NB4 (cell line): ENCODE measurements at regions not wholly inside any gene's neighbourhood (a gene's known extent, or its start where the extent isn't known, plus 50 kb on each side); places are given as distances from the start of the nearest gene placed in this dataset.
"Not testable (repeated sequence)": the region's sequence is repeated elsewhere in the genome, so short reads cannot be mapped to it uniquely, and the experiment has no call there.

Source experiments
- CTCF ChIP-seq: IDR thresholded peaks from one replicate; pipeline ENCODE4 v1.5.1; 2012; ENCODE audit warnings: low read depth, low read length
- MYC ChIP-seq: IDR thresholded peaks from 2 replicates; pipeline ENCODE4 v1.6.1; 2011; ENCODE audit warnings: low read depth, low read length
- POLR2A ChIP-seq: IDR thresholded peaks from 2 replicates; pipeline ENCODE4 v1.6.1; 2011; ENCODE audit warnings: mild to moderate bottlenecking; ENCODE audit not compliant: insufficient read length; ENCODE audit errors: extremely low read depth

DNA sequence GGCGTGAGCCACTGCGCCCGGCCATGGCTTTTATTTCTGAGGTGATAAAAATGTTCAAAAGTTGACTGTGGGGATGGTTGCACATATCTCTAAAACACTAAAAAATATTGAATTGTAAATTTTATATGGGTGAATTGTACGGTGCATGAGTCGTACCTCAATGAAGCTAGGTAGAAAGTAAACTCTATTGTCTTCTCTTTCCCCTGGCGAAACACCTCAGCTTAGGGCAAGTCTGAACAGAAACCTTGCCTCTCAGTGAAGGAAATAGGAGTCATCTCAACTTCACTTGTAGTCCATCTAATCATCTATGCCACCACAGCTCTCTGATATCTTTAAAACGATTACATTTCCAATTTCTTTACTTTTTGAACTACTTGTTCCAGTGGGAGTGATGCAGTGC is 309.6 kb downstream of the SPATA31A1 start:
- not testable (repeated sequence) for TF ChIP-seq CTCF, POLR2A, MYC
